ENCODE measurements at regions not wholly inside any gene's neighbourhood (a gene's known extent, or its start where the extent isn't known, plus 50 kb on each side); places are given as distances from the start of the nearest gene placed in this dataset.

- DNase-seq = no peak
Measured at GRCh38 chr18:27899893-27900292, 277.0 kb downstream of the CDH2 start.

DNA sequence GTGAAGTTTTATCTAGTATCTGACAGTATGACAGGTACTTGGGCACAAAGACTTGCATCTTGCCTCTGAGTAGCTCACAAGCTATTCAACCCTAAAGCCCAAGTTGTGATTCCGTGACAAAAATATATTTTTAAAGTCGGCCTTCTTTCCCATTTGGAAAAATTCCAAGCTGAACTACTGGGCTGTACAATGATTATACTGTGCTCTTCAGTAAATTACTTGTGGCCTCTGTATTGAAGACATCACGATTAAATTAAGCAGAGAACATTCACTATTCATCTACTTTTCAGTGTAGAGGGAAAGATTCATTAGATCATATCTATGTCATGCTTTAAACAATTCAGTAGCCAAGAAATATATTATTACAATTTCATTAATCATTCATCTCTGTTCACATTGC, 282.2 kb downstream of the CDH2 start:
- no peak for DNase-seq

- no peak for DNase-seq
Measured at GRCh38 chr18:27887711-27888495, 289.0 kb downstream of the CDH2 start.

GRCh38 chr18:27887287-27887686, 289.6 kb downstream of the CDH2 start:
- DNase-seq = no peak

- DNase-seq = no peak
Measured at GRCh38 chr18:27879540-27879939, 297.4 kb downstream of the CDH2 start.

DNA sequence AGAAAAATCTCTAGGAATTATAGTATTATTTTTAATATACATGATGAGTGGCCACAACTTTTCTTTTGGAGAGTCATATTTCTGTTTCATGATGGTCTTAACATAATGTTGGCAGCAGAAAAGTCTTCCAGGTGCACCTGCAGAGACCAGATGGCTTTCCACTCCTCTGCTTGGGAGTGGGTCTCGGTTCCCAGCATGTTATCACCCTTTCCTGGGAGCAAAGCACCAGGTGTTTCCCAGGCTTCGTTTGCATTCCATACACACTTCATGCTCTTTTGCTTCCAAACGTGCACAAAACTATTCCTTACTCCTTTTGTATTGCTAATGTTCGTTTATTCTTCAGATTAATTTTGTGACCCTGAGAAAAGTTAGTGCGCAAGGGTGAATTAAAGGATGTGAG, 305.2 kb downstream of the CDH2 start:
- DNase-seq = peak; percentile 88

- DNase-seq = no peak
Measured at GRCh38 chr18:27869735-27870134, 307.2 kb downstream of the CDH2 start.

DNA sequence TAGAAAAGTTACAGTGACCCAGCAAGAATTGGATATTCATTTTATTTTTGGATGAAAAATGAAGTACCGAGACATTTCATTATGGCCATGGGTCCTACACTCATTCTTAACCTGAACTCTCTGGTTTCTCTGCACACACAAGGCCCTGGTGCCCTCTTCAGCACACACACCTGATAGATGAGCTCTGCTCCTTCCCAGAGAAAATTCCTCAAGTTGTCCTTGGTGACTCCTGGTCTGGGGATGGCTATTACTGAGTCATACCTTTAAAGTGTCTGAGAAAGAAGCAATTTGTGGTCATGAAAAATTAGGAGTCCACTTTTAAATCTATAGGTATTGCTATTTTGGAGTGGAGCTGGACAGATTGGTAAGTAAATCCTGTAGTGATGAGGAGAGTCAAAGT, 311.5 kb downstream of the CDH2 start:
- no peak for DNase-seq

- no peak for DNase-seq
Measured at GRCh38 chr18:27863780-27864430, 313.0 kb downstream of the CDH2 start.

- no peak for DNase-seq
Measured at GRCh38 chr18:27862041-27862682, 314.8 kb downstream of the CDH2 start.

DNA sequence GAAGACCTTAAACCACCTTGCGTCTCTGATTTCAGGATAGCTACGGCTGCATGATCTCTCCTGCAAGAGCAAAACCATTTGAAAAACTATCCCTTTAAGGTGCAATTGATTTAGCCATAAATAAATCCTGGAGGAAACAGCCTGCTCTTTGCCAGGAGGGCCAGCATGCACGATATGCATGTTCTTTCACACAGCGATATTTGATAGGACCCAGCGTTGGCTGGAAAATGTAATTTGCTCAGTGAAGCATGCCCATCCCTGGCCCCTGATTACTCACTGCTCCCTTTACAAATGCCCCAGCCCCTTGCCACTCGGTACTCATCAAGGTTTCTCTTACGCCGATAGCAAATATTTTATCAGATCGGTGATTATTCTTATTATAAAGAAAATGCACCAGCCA, 315.4 kb downstream of the CDH2 start:
- peak; percentile 92 for DNase-seq

GRCh38 chr18:27860701-27861107, 316.2 kb downstream of the CDH2 start:
- peak; percentile 7 for DNase-seq

- DNase-seq = no peak
Measured at GRCh38 chr18:27860011-27860410, 316.9 kb downstream of the CDH2 start.

GRCh38 chr18:27856820-27857219, 320.1 kb downstream of the CDH2 start:
- DNase-seq = no peak

GRCh38 chr18:27855486-27855885, 321.4 kb downstream of the CDH2 start:
- DNase-seq = no peak

GRCh38 chr18:27854631-27855030, 322.3 kb downstream of the CDH2 start:
- DNase-seq = no peak

DNA sequence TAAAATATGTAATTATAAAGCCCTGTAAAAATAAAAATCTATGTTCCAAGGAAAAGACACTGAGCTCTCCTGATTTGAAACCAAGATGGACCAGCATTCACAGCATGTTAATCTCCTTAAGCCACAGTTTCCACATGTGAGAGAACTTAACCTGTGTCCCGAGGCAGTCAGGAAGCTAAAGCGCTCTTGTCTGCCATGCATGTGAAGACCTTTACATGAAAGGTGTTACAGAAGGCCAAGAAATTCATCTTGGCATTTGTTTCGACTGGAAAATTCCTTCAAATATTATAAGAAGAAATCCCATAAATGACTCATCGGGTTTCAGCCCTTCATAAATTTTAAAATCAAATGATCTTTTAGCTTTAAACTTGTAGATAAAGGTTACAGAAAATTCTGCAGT, 328.6 kb downstream of the CDH2 start:
- DNase-seq = no peak

GRCh38 chr18:27847412-27847811, 329.5 kb downstream of the CDH2 start:
- no peak for DNase-seq

DNA sequence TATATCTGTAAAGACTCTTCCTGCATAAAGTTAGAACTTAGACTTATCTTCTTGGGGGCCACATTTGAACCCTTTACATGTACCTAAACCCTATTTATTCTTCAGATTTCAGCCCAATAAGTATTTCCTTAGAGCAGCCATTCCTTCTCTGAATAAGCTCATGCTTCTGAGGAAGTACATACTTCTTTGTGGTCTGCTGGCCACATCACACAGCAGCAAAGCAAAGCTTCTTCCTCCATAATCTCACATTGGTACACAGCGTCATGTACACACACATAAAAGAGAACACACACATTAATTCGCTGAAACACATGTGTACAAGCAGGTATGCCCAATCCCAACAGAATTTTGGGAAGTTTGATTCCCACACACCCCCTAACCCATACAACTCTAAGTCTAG, 331.0 kb downstream of the CDH2 start:
- DNase-seq = no peak

- DNase-seq = no peak
Measured at GRCh38 chr18:27843783-27844777, 332.9 kb downstream of the CDH2 start.

DNA sequence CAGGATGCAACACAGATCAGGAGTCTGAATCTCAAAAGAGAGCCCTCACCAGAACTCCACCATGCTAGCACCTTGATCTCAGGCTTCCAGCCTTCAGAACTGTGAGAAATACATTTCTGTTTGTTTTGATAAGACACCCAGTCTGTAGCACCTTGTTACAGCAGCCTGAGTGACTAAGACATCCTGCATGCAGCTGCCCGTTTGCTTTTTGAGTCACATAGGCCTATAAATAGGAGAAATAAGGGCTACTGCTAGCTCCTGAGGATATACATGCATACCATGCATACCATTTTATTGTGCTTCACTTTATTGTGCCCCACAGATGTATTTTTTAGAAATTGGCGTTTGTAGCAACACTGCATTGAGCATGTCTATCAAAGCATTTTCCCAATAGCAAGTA, 337.8 kb downstream of the CDH2 start:
- no peak for DNase-seq

- no peak for DNase-seq
Measured at GRCh38 chr18:27838225-27838624, 338.7 kb downstream of the CDH2 start.

GRCh38 chr18:27826101-27826500, 350.8 kb downstream of the CDH2 start:
- DNase-seq = no peak

All from NCI-H1105 treated with DMSO at 0.1 percent for 48 hours (cell line).